Neural progenitor cell (in vitro differentiated cells): ENCODE measurements at regions not wholly inside any gene's neighbourhood (a gene's known extent, or its start where the extent isn't known, plus 50 kb on each side); places are given as distances from the start of the nearest gene placed in this dataset.

Experiments used
- DNase-seq: peaks from one replicate; pipeline ENCODE4 v3.0.0-alpha.2; 2016; ENCODE audit warnings: low spot score
- H2AFZ ChIP-seq: fragments of 200-600 bp; sonication (generic); replicated peaks from 2 replicates; pipeline ENCODE4 v1.6.1; 2016; ENCODE audit warnings: antibody characterized with exemption
- H3F3A ChIP-seq: fragments of 200-600 bp; sonication (generic); 2 replicates; pipeline ENCODE4 v1.6.1; 2016; ENCODE audit warnings: antibody characterized with exemption, low read depth
- H3K27ac ChIP-seq: fragments of 200-600 bp; sonication (generic); 2 replicates; pipeline ENCODE4 v1.5.1; 2016; ENCODE audit warnings: mild to moderate bottlenecking
- H3K27me3 ChIP-seq: fragments of 200-600 bp; sonication (generic); 2 replicates; pipeline ENCODE4 v1.6.1; 2016; ENCODE audit warnings: mild to moderate bottlenecking, moderate library complexity
- H3K36me3 ChIP-seq: fragments of 200-600 bp; sonication (generic); 2 replicates; pipeline ENCODE4 v1.5.1; 2016
- H3K4me1 ChIP-seq: fragments of 200-600 bp; sonication (generic); 2 replicates; pipeline ENCODE4 v1.6.1; 2016; ENCODE audit warnings: mixed run types
- H3K4me2 ChIP-seq: fragments of 200-600 bp; sonication (generic); 2 replicates; pipeline ENCODE4 v1.6.1; 2016
- H3K4me3 ChIP-seq: fragments of 200-600 bp; sonication (generic); 2 replicates; pipeline ENCODE4 v1.5.1; 2016
- H3K79me2 ChIP-seq: fragments of 200-600 bp; sonication (generic); 2 replicates; pipeline ENCODE4 v1.6.1; 2016; ENCODE audit warnings: low read depth
- H3K9ac ChIP-seq: fragments of 200-600 bp; sonication (generic); 2 replicates; pipeline ENCODE4 v1.6.1; 2016
- H3K9me3 ChIP-seq: fragments of 200-600 bp; sonication (generic); 2 replicates; pipeline ENCODE4 v1.5.1; 2016; ENCODE audit warnings: low read depth
- H4K20me1 ChIP-seq: fragments of 200-600 bp; sonication (generic); 2 replicates; pipeline ENCODE4 v1.6.1; 2016; ENCODE audit warnings: low read depth
- H3K27ac Mint-ChIP-seq: 3 replicates; pipeline ENCODE4 v1.8.0; 2021; ENCODE audit warnings: mixed read lengths
- H3K27me3 Mint-ChIP-seq: 2 replicates; pipeline ENCODE4 v1.8.0; 2022; ENCODE audit warnings: low read depth, mild to moderate bottlenecking, inconsistent platforms, moderate library complexity, mixed read lengths; ENCODE audit not compliant: insufficient read depth
- H3K36me3 Mint-ChIP-seq: 3 replicates; pipeline ENCODE4 v1.8.0; 2021; ENCODE audit warnings: mixed read lengths
- H3K4me1 Mint-ChIP-seq: 3 replicates; pipeline ENCODE4 v1.8.0; 2021; ENCODE audit warnings: mixed read lengths
- H3K4me3 Mint-ChIP-seq: 3 replicates; pipeline ENCODE4 v1.8.0; 2021; ENCODE audit warnings: mild to moderate bottlenecking, moderate library complexity, mixed read lengths
- H3K9me3 Mint-ChIP-seq: 3 replicates; pipeline ENCODE4 v1.8.0; 2020; ENCODE audit warnings: mixed read lengths
- EZH2 ChIP-seq: fragments of 200-600 bp; sonication (generic); IDR thresholded peaks from 2 replicates; pipeline ENCODE4 v1.6.1; 2017; ENCODE audit warnings: antibody characterized with exemption, mild to moderate bottlenecking, moderate library complexity
- EZH2phosphoT487 ChIP-seq: fragments of 200-600 bp; sonication (generic); IDR thresholded peaks from 2 replicates; pipeline ENCODE4 v1.6.1; 2017; ENCODE audit warnings: antibody characterized with exemption
- TF ChIP-seq, protein P1 (sequence below): fragments of 200-600 bp; sonication (generic); IDR thresholded peaks from 2 replicates; pipeline ENCODE4 v1.5.1; 2017; ENCODE audit warnings: antibody characterized with exemption, mild to moderate bottlenecking

DNA sequence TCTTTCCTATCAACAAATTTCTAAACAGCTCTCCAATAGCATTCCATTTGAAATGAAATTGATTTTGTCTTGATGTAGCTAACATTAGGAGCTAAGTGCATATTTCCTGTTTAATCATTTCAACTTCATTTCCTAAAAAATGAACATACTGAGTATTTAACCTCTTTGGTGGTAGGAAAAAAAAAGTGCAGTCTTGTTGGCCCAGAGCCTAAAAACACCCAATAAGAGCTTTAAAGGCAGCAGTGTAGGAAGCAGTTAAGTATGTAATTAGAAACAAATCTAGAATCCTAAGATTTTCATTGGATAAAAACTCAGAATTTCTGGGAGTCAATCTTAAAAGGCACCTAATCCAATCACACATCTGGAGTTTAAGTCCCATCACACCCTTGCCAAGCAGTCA is 71.0 kb upstream of the RBMS1 start:
- Mint-ChIP-seq H3K36me3 (no peaks in the 10 kb centered on the region), H3K4me1 (no peaks in the 10 kb centered on the region), H3K4me3 (no peak overlapping the region), H3K9me3 (no peaks in the 10 kb centered on the region), H3K27ac (no peak overlapping the region), H3K27me3 (no peaks in the 10 kb centered on the region)
- Histone ChIP-seq H3K4me1 (no peaks in the 10 kb centered on the region), H3K79me2 (no peaks in the 10 kb centered on the region), H3K27ac (no peak overlapping the region), H2AFZ (no peak overlapping the region), H3K27me3 (no peaks in the 10 kb centered on the region), H3K9ac (no peak overlapping the region), H3K4me3 (no peak overlapping the region), H3K9me3 (no peaks in the 10 kb centered on the region), H4K20me1 (no peaks in the 10 kb centered on the region), H3K4me2 (no peak overlapping the region), H3K36me3 (no peaks in the 10 kb centered on the region), H3F3A (no peaks in the 10 kb centered on the region)
- DNase-seq, result no peak
- TF ChIP-seq EZH2phosphoT487, result no peak
- TF ChIP-seq, protein P1, sequence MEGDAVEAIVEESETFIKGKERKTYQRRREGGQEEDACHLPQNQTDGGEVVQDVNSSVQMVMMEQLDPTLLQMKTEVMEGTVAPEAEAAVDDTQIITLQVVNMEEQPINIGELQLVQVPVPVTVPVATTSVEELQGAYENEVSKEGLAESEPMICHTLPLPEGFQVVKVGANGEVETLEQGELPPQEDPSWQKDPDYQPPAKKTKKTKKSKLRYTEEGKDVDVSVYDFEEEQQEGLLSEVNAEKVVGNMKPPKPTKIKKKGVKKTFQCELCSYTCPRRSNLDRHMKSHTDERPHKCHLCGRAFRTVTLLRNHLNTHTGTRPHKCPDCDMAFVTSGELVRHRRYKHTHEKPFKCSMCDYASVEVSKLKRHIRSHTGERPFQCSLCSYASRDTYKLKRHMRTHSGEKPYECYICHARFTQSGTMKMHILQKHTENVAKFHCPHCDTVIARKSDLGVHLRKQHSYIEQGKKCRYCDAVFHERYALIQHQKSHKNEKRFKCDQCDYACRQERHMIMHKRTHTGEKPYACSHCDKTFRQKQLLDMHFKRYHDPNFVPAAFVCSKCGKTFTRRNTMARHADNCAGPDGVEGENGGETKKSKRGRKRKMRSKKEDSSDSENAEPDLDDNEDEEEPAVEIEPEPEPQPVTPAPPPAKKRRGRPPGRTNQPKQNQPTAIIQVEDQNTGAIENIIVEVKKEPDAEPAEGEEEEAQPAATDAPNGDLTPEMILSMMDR, result no peak
- TF ChIP-seq EZH2, result no peak

DNA sequence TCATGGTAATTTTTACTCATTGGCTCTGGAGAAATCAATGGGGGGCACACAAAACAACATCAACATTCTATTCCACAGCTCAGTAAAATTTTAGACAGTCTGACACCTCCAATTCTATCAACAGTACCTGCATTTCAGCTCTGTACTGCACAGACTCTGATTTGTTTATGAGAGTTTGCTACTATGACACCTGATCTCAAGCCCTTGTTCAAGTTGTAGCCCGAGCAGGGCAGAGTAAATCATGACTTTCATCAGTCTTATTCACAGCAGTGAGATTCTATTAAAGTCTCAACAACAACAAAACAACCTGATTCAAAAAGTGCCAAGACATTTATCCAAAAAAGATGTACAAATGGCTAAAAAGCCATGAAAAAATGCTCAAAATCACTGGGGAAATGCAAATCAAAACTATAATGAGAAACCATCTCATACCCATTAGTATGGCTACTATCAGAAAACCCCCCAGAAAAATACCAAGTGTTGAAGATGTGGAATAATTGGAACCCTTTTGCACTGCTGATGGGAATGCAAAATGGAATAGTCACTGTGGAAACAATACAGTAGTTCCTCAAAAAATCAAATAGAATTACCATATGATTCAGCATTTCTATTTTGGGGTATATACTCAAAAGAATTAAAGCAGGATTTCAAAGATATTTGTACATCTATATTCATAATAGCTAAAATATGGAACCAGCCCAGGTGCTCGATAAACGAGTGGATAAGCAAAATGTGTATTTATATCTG is 71.7 kb upstream of the RBMS1 start:
- H3K27me3 ChIP-seq, result no peaks in the 10 kb centered on the region
- Mint-ChIP-seq H3K27ac (no peak overlapping the region), H3K27me3 (no peaks in the 10 kb centered on the region), H3K4me1 (no peaks in the 10 kb centered on the region), H3K9me3 (no peaks in the 10 kb centered on the region), H3K36me3 (no peaks in the 10 kb centered on the region), H3K4me3 (no peak overlapping the region)
- no peaks in the 10 kb centered on the region for H3K79me2 ChIP-seq
- H3K9ac ChIP-seq, result no peak overlapping the region
- H3K4me2 ChIP-seq, result no peak overlapping the region
- no peak for TF ChIP-seq EZH2phosphoT487
- TF ChIP-seq EZH2, result no peak
- TF ChIP-seq, protein P1, result no peak
- no peaks in the 10 kb centered on the region for H3K9me3 ChIP-seq
- no peak overlapping the region for H2AFZ ChIP-seq
- H4K20me1 ChIP-seq, result no peaks in the 10 kb centered on the region
- no peaks in the 10 kb centered on the region for H3K36me3 ChIP-seq
- no peaks in the 10 kb centered on the region for H3F3A ChIP-seq
- no peak overlapping the region for H3K27ac ChIP-seq
- no peak overlapping the region for H3K4me3 ChIP-seq
- H3K4me1 ChIP-seq, result no peaks in the 10 kb centered on the region
- DNase-seq, result no peak

DNA sequence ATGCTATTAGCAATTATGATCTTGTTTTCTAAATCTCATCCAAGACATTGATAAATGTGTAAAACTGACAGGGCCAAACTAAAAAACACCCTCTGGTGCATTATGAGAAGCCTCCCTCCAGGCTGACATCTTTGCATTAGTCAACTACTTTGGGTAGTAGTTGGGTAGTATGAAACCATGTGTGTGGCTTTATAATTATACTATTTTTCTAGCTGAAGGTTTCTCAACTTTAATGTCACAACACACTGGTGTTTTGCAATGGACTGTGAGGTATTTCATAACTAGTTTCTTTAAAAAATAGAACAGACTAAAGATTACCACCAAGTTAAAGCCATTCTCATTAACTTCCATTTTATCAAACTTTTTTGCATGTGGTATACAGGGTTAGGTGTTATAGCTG is 73.1 kb upstream of the RBMS1 start:
- no peaks in the 10 kb centered on the region for H3K79me2 ChIP-seq
- no peaks in the 10 kb centered on the region for H3K27me3 ChIP-seq
- Mint-ChIP-seq H3K4me3 (no peak overlapping the region), H3K36me3 (no peaks in the 10 kb centered on the region), H3K9me3 (peaks cover 4% of the 10 kb centered on the region), H3K27ac (no peak overlapping the region), H3K27me3 (peaks cover 2% of the 10 kb centered on the region), H3K4me1 (no peaks in the 10 kb centered on the region)
- no peak for DNase-seq
- H2AFZ ChIP-seq, result no peak overlapping the region
- no peaks in the 10 kb centered on the region for H3K9me3 ChIP-seq
- H3K36me3 ChIP-seq, result no peaks in the 10 kb centered on the region
- no peak overlapping the region for H3K4me2 ChIP-seq
- no peak for TF ChIP-seq EZH2phosphoT487
- TF ChIP-seq, protein P1, result no peak
- no peak for TF ChIP-seq EZH2
- H3K27ac ChIP-seq, result no peak overlapping the region
- no peaks in the 10 kb centered on the region for H3K4me1 ChIP-seq
- no peaks in the 10 kb centered on the region for H4K20me1 ChIP-seq
- H3F3A ChIP-seq, result no peaks in the 10 kb centered on the region
- no peak overlapping the region for H3K4me3 ChIP-seq
- no peak overlapping the region for H3K9ac ChIP-seq
